GM18508 (cell line): ENCODE measurements at regions not wholly inside any gene's neighbourhood (a gene's known extent, or its start where the extent isn't known, plus 50 kb on each side); places are given as distances from the start of the nearest gene placed in this dataset.
A peak's percentile ranks its signal among the peaks of the same experiment; 100 is the strongest.

Source experiments
- ATAC-seq: cut with Tn5 transposase; IDR thresholded peaks from one replicate; pipeline ENCODE4 v1.9.1; 2021; ENCODE audit warnings: moderate number of reproducible peaks; ENCODE audit not compliant: insufficient read depth, unreplicated experiment

DNA sequence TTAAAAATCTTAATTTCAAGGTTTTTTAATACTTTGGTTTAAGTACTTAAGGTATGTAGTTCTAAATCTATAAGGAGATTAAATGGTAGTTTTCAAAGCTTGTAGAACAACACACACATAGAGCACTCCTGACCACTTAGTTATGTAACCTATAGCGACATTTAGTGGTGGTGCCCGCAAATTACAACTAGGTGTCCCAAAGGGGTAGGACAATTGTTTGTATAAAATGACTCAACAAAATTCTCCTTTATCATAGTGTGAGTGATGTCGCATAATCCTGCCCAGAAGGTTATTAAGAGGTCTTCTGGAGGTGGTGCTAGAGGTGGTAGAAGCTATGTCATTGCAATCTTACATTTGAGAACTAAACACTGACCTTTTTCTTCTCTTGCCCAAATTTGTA, 373.0 kb upstream of the RASGEF1B start:
- ATAC-seq, result peak; percentile 91

DNA sequence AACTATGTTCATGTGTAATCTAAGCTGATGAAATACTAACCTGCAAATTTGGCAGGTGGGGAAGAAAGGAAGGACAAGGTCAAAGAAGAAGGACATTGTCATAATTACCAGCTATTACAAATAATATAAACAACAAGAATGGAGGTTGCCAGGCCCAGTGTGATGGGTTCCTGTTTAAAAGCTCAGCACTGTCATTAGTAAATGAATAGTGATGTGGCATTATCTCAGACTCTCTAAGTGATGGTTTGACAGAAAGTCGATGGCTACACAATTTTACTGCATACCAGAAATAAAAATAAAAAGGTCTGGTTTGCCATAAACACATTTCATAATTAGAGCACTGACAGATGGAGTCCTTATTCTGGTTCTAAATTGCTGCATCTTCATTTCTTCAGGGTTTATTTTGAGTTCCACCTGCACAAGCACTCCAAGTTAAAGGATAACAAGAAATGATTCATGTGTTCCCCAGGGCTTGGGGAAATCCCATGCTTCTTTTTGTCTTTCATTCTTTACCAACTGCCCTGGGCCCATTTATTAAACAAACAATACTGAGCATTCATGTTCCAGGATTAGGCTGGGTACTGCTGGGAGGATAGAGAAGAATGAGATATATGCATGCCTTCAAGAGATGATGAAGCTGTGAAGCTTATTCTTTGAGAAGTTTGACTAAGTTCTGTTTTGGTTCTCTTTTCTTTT, 367.8 kb upstream of the RASGEF1B start:
- ATAC-seq, result peak; percentile 59

DNA sequence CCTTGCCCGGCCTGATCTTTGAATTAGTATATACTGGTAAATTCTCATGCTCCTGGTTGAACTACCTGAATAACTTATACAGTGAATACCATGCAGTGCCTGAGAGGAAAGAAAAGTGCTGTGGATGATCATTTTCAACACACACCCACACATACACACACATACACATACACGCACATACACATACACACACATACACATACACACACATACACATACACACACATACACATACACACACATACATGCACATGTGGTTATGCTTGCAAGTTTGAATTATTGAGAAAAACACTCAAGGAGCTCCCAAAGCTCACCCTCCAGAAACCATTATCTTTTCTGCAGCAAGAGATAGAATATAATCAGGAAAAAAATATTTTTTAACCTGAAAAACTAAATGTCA, 366.9 kb upstream of the RASGEF1B start:
- no peak for ATAC-seq

DNA sequence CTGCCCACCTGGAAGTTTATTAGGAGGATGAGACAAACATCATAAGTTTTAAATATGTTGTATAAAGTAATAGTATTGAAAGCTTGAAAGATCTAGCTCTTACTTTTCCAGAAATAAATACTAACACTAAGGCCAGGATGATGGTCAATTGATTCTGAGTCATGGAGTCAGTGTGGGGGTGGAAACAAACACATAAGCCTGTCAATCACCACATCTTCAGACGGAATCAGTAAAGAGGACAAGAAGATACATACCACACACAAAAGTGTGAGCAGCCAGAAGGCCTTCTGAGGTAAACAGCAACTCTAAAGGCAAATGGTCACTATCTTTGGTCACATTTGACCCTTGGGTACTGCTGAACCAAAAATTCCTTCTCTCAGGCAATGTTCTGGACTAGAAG, 365.0 kb upstream of the RASGEF1B start:
- ATAC-seq, result no peak

DNA sequence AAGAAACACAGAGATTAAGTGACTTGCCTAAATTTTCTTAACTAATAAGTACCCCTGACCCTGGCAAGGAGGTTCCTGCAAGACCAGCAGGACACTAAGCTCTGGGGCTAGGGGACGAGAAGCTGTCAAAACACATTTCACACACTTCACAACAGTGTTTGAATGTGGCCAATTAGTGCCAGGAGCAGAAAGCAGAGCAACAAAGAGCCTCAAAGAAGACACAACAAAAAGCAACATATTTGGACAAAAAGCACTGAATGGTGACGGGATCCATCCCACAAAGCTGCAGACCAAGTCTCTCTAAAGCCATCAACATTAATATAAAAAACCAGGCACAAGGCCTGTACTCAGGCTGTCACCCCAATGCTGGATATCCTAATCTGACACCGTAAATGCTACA, 361.9 kb upstream of the RASGEF1B start:
- no peak for ATAC-seq

DNA sequence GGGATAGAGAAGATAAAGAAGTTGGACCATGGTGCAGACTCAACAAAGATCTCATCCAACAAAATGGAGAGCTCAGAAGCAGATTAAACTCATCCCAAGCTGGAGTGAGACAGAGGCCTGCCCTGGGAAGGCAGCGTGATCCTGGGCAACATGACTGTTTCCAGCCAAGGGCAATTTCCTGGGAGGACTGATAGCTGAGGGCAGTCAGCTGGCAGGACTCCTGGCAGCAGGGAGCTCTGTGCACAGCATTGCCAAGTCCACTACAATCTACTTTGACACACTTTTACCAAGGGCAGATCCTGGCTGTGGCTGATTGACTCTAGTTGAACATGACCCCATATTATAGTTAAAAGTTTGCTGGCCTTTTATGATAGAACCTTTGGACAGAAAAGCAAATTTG, 357.3 kb upstream of the RASGEF1B start:
- no peak for ATAC-seq

DNA sequence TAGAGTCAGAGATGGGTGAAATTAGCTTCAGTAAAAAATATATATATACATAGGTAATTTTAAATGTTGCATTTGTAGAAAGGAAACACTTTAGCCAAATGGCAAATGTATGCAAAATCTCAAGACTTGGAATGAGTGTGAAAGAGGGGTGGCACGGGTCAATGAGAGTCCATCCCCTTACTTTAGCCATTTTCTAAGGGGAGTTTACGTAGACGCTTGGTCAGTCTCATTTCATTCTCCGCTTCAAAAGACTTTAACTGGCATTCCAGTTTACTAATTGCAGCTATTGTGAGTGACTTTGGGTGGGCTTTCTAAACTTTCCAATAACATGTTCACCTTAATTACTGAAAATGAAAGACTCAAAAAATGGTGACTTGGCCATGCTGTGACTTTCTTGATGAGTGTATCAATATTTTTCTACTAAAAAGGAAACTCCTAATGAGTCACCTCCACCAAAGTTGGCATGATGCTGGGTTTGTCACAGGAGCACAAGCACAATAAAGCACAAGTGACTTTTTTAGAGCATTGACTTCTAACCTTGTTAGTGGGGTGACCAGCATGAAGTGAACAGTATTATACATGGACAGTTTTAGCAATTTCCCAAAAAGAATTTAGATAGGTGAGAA, 356.0 kb upstream of the RASGEF1B start:
- ATAC-seq, result peak; percentile 83

DNA sequence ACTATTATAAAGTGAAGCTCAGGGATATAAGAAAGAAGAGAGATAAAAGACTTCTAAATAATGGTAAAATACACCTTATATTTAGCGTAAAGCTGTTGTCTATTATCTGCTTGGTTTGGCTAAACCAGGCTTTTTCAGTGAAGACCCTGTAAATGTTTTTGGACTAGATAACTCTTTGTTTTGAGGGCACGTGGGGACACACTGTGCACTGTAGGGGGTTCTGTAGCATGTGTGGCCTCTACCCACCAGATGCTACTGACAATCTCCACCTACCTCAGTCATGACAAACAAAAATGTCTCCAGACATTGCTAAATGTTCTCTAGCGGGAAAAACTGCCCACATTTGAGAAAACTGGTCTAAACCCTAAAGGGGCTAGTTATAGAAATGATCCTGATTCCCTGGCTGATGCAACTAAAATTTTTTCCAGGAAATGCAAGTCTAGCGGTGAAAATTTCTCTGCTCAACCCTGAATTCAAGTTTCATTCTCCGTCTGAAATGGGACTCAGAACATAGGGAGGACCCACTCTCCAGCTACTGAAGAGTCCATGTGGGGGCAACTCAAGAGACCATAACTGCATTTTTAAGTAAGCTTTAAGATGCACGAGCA, 355.2 kb upstream of the RASGEF1B start:
- no peak for ATAC-seq

DNA sequence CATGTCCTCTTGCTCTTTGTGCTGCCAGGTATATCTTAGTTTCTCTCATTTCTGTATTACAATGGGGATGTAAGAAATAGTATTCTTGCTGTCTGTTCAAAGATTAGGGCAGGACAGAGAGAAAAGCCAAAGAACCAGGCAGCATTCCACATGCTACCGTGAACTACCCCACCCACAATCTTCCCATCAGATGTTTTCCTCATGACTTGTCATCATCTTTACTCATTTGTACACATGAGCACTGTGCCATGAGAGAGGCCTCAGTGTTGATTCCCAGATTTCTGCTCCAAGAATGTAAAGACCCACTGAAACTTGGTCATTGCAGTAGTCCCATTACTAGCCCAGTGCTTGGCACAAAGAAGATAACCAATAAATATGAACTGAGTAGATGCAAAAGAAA, 354.6 kb upstream of the RASGEF1B start:
- ATAC-seq, result no peak

DNA sequence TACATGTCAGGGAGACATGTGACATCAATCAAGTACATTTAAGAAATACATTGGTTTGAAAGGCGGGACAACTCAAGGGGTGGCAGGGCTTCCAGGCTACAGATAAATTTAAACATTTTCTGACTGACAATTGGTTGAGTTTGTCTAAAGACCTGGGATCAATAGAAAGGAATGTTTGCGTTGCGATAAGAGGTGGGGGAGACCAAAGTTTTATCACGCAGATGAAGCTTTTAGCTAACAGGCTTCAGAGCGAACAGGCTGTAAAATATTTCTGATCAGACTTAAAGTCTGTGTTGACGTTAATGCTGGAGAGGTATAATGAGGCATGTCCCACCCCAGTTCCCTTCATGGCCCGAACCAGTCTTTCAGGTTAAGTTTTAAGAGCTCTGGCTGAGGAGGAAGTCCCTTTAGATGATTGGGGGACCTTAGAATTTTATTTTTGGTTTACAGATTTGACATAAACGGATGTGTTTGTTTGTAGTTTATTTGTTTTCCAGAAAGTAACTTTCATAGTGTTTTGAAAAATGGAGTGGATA, 346.7 kb upstream of the RASGEF1B start:
- no peak for ATAC-seq

DNA sequence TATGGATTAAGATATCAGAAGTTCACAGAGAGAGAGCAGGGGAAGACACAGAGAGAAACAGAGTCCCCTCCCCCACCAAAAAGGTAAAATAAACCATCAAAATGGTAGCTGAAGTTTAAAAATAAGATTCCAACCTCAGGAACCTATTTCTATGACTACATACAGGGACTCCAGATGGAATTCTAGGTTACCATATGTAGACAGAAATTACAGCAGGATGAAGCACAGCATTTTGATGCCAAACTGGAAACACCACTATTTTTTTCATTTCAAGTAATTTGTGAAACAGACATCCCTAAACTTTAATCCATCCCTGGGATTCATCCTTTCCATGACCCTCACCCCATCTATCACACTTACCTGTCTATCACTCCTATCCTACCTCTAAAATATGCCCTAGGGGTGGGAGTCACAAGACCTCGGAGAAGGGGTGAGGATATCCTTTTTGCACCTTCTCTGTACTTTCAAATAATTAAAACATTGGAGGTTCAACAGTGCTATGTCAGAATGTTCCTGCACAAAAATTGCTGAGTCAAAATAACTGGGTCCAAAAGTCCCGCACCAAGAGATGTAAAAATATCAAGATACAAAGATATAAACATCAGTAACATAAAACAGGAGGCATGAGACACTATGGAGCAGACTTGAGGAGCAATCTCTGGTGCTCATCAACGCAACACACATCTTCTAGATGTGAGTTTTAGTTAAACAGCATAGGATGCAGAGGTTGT, 344.5 kb upstream of the RASGEF1B start:
- no peak for ATAC-seq

DNA sequence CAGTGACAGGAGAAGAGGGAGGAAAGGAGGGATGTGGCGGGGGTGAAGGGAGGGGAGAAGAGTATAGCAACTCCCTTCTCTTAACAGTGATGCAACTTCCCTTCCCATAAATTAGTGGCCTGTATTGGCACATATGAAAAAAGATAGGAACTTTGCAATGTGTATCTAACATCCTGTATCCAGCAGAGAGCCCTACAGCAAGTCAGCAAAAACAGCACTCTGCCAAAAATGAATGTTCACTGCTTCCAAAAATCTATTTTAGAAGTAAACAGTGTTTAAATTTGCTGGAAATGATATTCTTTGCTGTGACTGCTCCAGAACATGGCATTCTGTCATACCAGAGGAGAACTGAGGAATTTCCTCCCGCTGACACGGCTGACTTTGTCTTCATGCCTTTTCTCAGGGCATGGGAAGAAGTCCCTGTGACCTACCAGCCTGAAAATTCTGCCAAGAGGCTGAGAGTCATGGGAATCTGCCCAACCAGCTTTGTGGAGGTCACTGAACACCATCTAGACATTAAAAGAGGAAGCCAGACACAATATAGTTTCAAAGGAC, 343.4 kb upstream of the RASGEF1B start:
- no peak for ATAC-seq

DNA sequence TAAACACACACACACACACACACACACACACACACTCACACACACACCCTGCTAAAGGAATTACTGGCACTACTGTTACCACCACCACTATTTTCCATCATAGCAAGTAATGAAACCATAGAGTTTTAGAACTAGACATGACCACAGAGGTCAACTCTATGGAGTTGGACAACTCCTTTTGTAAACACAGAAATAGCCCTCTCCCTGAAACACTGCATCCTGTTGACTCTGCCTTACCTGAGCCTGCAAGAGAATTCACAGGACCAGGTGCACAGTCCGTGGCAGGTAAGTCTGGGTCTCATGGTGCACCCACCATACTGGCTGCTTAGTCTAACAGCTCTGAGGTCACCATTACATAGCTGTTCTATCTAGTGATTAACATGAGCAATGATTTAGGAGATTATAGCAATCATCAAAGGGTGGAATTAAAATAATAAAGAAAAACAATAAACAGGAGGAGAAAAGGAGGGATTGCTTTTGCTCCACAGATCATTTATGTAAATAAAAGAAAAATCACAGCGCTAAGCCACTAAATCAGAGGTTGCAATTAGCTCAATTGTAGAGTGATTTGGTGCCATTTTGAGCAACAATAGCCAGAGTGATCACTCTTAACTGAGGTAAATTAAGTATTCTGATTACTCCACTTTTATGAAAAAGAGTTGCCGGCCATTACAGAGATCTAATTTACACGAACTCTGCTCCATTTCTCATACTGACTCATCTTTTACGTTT, 340.0 kb upstream of the RASGEF1B start:
- no peak for ATAC-seq

DNA sequence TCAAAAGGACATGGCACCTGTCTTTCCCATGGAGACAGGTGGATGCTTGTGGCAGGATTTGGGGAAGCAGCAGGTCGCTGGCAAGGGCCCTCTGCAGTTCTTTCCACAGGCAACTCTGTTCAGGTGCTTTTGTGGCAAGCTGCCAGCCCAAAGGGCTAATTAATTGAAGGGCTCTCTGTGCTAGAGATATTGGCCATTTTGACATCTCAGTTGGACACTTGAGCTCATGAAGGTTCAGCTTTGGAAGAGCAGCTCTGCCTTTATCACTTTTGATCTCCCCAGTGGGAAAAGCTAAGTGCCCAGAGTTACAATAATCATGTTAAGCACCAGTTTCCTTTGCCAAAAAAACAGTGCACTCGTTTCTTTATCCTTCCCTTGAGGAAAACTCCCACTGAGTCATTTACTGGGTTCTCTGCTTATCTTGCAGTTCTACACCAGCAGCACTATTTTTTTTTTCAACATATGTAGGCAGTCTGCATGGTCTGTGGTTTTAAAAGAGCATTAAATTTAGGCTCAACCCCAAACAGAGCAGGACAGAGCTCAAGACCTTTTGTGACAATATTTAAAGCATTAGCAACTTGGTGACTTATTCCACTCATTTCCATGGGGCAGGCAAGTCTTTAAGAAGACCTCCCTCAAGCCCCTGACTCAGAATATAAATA, 336.4 kb upstream of the RASGEF1B start:
- no peak for ATAC-seq

DNA sequence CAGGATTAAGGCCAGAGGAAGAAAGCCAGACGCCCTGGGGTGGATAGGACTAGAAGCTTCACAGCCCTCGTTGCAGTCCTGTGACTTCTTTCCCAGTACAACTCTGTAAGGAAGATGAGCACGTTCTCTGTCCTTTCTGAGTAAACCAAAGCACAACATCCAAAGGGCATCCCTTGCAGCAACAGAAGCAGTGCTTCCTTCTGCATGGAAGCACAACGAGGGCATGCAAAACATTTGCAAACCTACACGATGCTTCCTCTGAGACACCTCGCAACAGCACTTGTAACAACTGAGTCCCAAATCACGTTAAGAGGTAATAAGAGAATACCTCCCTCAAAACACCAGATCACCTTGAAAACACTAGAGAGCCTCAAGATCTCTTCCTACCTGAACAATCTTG, 335.7 kb upstream of the RASGEF1B start:
- no peak for ATAC-seq

DNA sequence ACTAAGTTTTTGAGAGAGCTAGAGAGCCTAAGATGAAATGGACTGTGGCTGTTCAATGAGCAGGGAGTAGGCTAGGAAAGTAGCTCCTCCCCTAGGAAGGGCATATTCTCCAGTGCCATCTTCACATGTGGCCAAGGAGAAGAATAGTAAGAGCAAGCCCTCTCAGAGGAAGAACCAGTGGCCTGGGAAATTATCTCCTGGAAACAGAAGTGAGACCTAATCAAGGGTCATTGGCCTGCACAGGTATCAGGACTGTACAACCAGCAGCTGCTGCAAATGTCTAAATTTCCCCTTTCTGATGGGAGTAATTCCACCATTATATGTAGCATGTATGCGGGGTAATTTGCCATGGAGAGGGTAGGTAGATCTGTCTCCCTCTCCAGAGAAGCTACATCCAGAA, 334.8 kb upstream of the RASGEF1B start:
- ATAC-seq, result no peak

DNA sequence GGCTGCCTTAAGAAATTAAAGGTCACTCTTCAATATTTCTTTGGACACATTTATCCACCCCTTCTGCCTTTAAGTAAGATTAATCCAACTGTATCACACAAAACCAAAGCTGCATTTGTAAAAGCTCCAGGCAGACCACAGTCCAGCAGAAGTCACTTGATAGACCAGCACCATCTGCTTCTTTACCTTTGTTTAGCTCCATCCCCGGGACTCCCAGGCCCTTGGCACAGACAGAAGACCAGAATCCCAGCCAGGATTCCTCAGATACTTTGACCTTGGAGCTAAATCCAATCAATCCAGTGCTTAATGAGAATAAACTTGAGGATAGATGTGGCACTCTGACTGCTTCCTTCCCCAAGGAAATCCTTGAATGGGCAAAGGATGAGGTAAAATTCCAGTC, 333.1 kb upstream of the RASGEF1B start:
- no peak for ATAC-seq

DNA sequence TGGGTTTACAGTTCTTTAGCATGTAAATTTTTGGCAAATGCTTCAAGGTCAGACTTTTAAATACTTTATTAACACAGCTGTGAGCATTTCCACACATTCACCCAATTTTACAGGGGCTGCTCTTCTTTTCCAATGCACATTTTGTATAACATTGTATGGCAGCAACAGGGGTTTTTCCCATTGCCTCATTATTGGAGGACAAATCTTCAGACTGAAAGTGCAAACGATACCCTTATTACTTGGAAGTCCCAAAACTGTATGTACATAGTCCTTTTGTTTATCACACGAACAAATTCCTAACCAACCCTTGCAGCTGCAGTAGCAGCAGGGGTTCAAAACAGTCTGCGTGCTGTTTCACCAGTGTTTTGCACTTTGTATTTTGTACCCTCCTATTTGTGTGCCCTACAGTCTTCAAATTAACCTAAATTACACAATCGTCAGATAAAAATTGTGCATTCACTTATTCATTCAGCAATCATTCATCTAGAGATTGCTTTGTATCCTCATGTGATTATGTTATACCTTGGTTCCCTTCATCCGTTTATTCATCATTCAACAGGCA, 330.7 kb upstream of the RASGEF1B start:
- no peak for ATAC-seq

DNA sequence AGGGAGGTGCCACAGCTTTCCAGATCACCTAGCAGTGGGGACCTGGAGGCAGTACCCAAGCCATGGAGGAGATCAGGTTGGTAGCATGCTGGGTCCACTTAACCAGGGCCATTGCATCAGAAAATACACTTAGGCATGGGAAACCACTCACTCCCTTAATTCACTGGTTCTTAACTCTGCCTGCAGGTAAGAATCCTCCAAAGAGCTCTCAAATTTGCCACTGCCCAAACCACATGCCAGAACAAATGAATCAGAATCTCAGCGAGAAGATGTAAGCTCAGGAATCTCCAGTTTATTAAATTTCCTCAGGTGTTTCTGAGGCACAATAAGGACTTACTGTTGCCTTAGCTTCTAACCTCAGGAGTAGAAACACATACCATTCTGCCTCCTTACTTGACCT, 327.7 kb upstream of the RASGEF1B start:
- ATAC-seq, result no peak
